GM18867 (cell line): ENCODE measurements at regions not wholly inside any gene's neighbourhood (a gene's known extent, or its start where the extent isn't known, plus 50 kb on each side); places are given as distances from the start of the nearest gene placed in this dataset.
A peak's percentile ranks its signal among the peaks of the same experiment; 100 is the strongest.

Experiments used
- ATAC-seq: cut with Tn5 transposase; IDR thresholded peaks from one replicate; pipeline ENCODE4 v1.9.1; 2021; ENCODE audit warnings: mild to moderate bottlenecking, moderate library complexity; ENCODE audit not compliant: unreplicated experiment

GRCh38 chr12:67112586-67112985, 156.6 kb upstream of the CAND1 start:
- ATAC-seq, result no peak

DNA sequence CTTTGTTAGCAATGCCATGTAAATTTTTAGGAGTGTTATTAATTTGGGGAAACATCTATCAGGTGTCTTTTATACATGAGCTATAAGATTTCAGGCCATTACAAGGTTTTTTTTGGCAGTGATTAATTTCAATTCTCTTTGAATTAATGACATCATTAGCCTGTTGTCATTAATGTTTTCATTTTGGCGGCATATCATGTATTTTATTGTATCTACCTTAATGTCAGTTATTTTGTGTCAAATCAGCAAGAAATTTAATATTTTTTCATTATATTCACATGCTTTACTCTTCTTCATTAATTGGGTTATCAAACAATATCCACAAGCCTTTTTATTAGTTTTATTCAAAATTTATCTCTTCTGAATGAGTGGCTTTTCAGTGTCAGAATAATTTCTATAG, 153.0 kb upstream of the CAND1 start:
- no peak for ATAC-seq

DNA sequence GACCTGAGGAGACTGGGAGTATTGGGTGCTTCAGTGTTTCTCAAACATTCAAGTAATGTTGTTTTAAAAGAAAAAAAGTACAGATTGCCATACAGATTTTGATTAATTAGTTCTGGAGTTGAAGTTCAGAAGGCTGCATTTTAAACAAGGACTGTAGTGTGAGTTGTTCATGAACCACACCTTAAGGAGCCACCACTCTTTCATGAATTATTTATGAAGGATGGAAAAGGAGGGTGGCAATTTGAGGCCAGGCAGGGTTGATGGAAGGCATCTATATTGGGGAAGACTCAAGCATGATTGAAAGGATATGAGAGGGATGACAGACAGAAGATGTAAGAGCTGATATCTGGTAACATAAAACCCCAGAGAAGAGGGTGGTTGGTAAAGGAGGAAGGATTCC, 146.6 kb upstream of the CAND1 start:
- no peak for ATAC-seq

- ATAC-seq, result no peak
These were observed 131.9 kb upstream of the CAND1 start for GRCh38 chr12:67137256-67137655.

DNA sequence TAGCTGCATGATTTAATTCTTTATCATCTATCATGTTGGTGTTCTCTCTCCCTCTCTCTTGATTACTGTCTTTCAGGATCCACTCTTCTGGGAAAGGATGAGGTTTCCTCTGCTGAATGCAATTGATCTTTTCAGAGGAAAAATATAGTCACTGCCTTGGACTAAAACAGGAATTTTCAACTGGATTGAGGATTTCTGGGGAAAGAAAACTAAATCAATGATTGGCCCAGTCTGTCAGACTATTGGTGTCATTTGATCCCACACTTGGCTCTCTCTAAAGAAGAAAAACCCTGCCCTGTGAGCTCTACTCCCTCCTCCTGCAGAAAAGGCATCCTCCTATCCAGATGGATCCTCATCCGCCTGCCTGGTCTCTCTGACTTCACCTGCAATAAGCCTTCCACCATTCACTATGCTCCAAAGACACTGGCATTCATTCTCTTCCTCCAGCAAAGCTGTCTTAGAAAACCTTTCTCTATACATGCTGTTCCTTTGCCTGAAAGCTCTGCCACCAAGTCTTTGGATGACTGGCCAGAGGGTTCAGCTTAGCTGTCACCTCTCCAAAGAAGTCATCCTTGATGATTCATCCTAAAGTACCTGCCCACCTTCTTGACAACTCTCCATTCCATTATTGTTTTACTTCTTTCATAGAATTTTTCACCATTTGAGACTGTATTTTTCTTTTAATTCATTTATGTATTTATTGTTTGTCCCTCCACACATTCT, 127.7 kb upstream of the CAND1 start:
- no peak for ATAC-seq

GRCh38 chr12:67145692-67146091, 123.5 kb upstream of the CAND1 start:
- ATAC-seq, result no peak

DNA sequence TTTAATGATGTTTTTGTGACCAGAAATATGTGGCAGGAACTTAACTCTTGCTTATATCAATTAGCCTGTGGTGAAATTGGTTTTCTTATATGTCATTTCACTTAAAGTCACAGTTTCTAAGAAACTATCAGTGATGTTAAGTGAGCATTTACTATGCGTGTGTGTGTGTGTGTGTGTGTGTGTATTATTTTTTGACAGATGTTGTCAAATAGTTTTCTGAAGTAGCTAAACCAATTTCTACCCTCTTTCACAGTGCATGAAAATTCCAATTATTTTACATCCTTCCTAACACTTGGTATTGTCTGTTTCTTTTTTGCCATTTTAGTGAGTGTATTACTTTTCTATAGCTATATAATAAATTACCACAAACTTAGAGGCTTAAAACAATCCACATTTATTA, 122.1 kb upstream of the CAND1 start:
- no peak for ATAC-seq

- ATAC-seq, result no peak
These were observed 121.7 kb upstream of the CAND1 start for GRCh38 chr12:67147447-67147846.

- ATAC-seq, result no peak
These were observed 120.9 kb upstream of the CAND1 start for GRCh38 chr12:67148265-67148664.

- ATAC-seq, result no peak
These were observed 117.3 kb upstream of the CAND1 start for GRCh38 chr12:67151886-67152285.

- no peak for ATAC-seq
These were observed 116.7 kb upstream of the CAND1 start for GRCh38 chr12:67152451-67152850.

DNA sequence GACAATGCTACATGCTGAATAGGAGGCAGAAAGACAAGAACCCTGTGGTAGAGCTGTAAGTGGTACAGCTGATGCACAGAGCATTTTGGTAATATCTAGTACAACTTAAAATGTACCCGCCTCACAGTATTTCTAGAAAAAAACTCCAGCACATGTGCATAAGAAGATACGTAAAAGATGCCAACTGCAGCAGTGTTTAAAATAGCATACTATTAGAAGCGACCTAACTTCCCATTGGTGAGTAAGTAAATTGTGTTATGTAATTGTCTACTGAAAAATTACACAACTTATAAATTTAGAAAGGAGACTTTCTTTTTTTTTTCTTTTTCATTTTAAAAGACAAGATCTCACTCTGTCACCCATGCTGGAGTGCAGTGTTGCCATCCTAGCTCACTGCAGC, 114.3 kb upstream of the CAND1 start:
- no peak for ATAC-seq

GRCh38 chr12:67155863-67156262, 113.3 kb upstream of the CAND1 start:
- no peak for ATAC-seq

- ATAC-seq, result peak; percentile 90
These were observed 107.7 kb upstream of the CAND1 start for GRCh38 chr12:67161322-67161918.

- ATAC-seq, result no peak
These were observed 95.9 kb upstream of the CAND1 start for GRCh38 chr12:67173258-67173657.

DNA sequence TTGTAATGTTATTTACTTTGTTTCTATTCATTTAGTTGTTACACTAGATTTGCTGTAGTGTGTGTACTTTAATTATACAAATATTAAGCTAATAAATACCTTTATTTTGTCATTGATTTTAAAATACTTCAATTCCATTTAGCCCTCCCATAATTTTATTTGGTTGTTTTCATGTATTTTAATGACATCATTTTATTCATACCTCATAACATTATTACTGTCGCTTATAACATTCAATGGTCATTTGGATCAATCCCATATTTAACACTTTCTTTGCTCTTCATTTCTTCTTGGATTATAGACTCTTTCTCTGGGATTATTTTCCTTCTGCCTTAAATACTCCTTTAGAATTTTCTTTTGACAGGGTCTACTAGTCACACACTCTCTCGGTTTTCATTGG, 86.6 kb upstream of the CAND1 start:
- no peak for ATAC-seq

- no peak for ATAC-seq
These were observed 75.5 kb upstream of the CAND1 start for GRCh38 chr12:67193704-67194103.

GRCh38 chr12:67200386-67200785, 68.8 kb upstream of the CAND1 start:
- ATAC-seq, result no peak

DNA sequence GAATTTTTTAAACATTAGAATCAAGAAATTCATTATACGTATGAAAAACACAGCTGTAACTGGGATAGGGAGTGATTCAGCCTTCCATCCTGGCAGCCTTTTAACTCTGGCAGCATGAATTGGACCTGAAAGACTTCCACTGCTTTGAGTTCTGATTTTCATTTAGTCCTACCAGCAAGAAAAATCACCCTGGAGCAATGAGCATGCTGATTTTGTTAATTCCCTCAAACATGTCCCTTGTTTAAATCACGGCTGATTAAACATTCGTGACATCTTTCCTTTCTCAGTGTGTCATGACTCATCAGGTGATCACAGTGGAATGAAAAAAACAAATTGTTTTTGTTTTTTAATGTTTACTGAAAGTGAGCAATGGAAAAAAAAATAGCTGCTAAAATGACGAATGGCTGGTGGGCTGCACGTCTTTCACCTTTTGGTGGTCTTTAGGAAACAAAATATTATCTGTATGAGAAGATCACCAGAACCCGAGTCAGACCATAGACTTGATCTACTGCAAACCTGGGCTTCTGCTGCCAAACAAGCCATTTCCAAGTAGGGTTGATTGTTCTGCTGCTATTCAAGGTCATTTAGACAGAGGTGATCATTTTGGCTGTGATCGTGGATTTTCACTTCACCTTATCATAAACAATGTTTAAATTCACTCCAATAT, 67.0 kb upstream of the CAND1 start:
- peak; percentile 32 for ATAC-seq

GRCh38 chr12:67202678-67203012, 66.5 kb upstream of the CAND1 start:
- peak; percentile 99 for ATAC-seq

DNA sequence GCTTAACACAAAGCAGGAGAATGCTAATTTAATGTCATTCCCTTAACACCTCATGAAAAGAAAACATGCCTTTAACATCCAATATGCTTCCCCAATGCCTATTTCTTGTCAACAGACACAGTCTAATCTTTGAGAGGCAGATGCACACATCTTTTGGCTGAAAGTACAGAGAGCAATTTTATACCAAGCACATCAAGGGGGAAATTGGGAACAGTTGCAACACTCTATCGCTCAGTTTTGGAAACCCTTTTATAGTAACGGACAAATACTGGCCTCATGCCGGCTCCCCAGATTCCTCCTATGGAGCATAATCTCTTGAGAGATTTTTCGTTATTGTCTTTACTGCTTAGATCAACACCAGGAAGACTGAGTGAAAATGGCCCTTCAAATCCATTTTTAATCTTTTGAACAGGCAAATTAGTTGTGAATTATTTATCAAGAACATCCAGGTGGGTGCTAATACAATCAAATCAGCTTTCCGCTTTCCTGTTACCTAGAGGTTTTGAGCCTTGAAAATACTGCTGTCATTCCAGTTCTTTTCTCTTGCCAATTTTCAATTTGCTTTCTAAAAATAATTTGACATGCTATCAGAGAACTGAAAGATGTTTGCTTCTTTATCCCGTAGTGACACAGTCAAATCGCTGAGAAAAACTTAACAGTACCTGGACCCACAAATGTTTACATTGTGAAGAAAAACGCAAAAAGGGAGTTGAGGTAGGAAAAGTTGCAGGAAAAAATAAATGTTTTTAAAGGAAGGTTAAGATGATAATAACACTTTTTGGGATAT, 60.7 kb upstream of the CAND1 start:
- ATAC-seq, result no peak

DNA sequence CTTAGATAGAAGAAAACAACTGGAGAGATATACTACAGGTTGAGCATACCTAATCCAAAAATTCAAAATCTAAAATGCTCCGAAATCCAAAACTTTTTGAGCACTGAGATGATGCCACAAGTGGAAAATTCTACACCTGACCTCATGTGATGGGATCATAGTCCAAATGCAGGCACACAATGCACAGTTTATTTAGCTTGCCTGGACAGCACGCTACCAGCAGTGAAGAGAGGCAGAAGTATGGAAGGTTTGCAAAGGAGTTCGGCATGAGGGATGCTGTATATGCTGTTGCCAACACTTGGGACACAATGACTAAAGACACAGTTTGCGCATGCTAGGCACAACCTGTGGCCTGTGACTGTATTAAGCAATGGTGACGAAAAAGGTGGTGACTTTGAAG, 58.1 kb upstream of the CAND1 start:
- no peak for ATAC-seq
